Esophagus squamous epithelium (tissue), 5 donors: ENCODE measurements at regions not wholly inside any gene's neighbourhood (a gene's known extent, or its start where the extent isn't known, plus 50 kb on each side); places are given as distances from the start of the nearest gene placed in this dataset.
"Not testable (repeated sequence)": the region's sequence is repeated elsewhere in the genome, so short reads cannot be mapped to it uniquely, and the experiment has no call there.

Experiments used
- DNase-seq: peaks from one replicate; lab custom pipeline; 2025; lab: John Stamatoyannopoulos, UW
- H3K27ac ChIP-seq, 4 donors: fragments of 200-600 bp; sonication (generic); one replicate each; pipeline ENCODE4 v1.5.1; 2016 to 2019; ENCODE audit warnings: mild to moderate bottlenecking in 1 of 4
- H3K27me3 ChIP-seq, 4 donors: fragments of 200-600 bp; sonication (generic); 1 replicate in 3 of 4; 2 replicates in 1 of 4; pipeline versions ENCODE4 v1.5.1 to v1.6.0; 2017 to 2021; ENCODE audit warnings: antibody characterized with exemption in 1 of 4
- H3K36me3 ChIP-seq, 3 donors: fragments of 200-600 bp; sonication (generic); one replicate each; pipeline ENCODE4 v1.5.1; 2016 to 2019
- H3K4me1 ChIP-seq, 3 donors: fragments of 200-600 bp; sonication (generic); one replicate each; pipeline ENCODE4 v1.5.1; 2017 to 2019
- H3K4me3 ChIP-seq, 4 donors: fragments of 200-600 bp; sonication (generic); 1 replicate in 3 of 4; 2 replicates in 1 of 4; pipeline ENCODE4 v1.5.1; 2016 to 2019; ENCODE audit warnings: mild to moderate bottlenecking in 2 of 4, moderate library complexity in 1 of 4
- H3K9me3 ChIP-seq, 3 donors: fragments of 200-600 bp; sonication (generic); one replicate each; pipeline ENCODE4 v1.5.1; 2016 to 2019
- POLR2A ChIP-seq, 4 donors: fragments of 450-650 bp; IDR thresholded peaks; one replicate each; pipeline ENCODE4 v1.6.1; 2017; ENCODE audit warnings: antibody characterized with exemption in 4 of 4, mild to moderate bottlenecking in 4 of 4, moderate library complexity in 3 of 4
- WGBS, 2 donors: methylation state at CpG; one replicate each; pipeline ENCODE4 v1.1.5; 2018; 5-methylcytosine and 5-hydroxymethylcytosine counted together
- intact Hi-C: fragments of 100-400 bp; cut with DNase I; formaldehyde crosslinking; loops from one replicate; pipeline ENCODE4 v1.15.0; 2022
- TF ChIP-seq, protein P1 (sequence below), 6 experiments: fragments of 450-650 bp in 4 of 6; fragments of 200-600 bp in 2 of 6; sonication (generic) in 2 of 6; IDR thresholded peaks; one replicate each; pipeline ENCODE4 v1.5.1; 2016 to 2019; ENCODE audit warnings: antibody characterized with exemption in 6 of 6, mild to moderate bottlenecking in 4 of 6, moderate library complexity in 4 of 6
- donor health status: DM: yes; HTN: yes; CAD: no.

- H3K36me3 ChIP-seq: no peaks in the 10 kb centered on the region
- peaks cover 0 to 4% (median 0%) of the 10 kb centered on the region in 3 donors for H3K9me3 ChIP-seq
- H3K27ac ChIP-seq: no peak overlapping the region
- no peak for DNase-seq
- WGBS, 2 donors: 75 to 80% methylated on average over 4 of the region's 4 CpGs
- intact Hi-C loops: loop anchor here (5.0 kb wide), 1 partner anchor 66 kb away; the partner anchor contains the start of gene CHRNB4
- H3K4me3 ChIP-seq: no peak overlapping the region
- H3K4me1 ChIP-seq: peaks cover 0 to 10% (median 0%) of the 10 kb centered on the region in 3 donors
- TF ChIP-seq, protein P1, sequence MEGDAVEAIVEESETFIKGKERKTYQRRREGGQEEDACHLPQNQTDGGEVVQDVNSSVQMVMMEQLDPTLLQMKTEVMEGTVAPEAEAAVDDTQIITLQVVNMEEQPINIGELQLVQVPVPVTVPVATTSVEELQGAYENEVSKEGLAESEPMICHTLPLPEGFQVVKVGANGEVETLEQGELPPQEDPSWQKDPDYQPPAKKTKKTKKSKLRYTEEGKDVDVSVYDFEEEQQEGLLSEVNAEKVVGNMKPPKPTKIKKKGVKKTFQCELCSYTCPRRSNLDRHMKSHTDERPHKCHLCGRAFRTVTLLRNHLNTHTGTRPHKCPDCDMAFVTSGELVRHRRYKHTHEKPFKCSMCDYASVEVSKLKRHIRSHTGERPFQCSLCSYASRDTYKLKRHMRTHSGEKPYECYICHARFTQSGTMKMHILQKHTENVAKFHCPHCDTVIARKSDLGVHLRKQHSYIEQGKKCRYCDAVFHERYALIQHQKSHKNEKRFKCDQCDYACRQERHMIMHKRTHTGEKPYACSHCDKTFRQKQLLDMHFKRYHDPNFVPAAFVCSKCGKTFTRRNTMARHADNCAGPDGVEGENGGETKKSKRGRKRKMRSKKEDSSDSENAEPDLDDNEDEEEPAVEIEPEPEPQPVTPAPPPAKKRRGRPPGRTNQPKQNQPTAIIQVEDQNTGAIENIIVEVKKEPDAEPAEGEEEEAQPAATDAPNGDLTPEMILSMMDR (IDR thresholded peaks at IDR 0.05): no peak
- TF ChIP-seq POLR2A (IDR thresholded peaks at IDR 0.05): no peak
- H3K27me3 ChIP-seq: peaks cover 0 to 22% (median 0%) of the 10 kb centered on the region in 4 donors
These were observed 67.8 kb upstream of the CHRNB4 start for GRCh38 chr15:78708713-78709260.

DNA sequence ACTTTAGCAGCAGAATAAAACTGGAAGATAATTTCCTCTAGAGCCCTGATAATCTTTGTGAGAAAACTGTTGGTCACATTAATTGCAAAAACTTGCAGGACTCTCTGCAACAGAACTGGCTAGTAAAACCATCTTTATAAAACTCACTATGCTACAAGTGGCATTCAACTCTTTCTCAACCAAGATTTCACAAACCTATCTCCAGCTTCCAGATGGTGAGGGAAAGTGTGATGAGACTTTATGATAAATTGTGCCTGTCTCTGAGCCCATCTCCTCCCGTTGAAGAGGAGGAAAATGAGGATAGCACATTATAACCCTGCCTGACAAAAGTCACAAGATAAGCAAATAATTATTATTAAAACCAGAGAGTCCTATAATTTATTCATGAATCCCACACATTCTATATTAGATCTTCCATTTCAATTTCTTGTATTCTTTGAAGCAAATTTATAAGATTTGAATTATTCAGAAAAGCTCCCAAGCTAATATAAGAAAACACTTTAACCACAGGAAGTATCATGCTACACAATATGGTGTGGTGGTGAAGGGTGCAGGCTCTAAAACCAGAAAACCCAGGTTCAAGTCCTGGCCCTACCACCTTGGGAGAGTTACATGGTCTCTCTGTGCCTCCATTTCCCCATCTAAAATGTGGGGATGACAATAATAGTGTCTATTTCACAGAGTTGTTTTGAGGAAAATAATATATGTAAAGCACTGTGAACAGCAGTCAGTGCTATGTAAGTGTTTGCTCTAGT, 65.6 kb upstream of the CHRNB4 start:
- peaks cover 0 to 32% (median 0%) of the 10 kb centered on the region in 4 donors for H3K27me3 ChIP-seq
- not testable (repeated sequence) for H3K27ac ChIP-seq, DNase-seq, H3K36me3 ChIP-seq, H3K9me3 ChIP-seq, H3K4me3 ChIP-seq
- peaks cover 0 to 23% (median 0%) of the 10 kb centered on the region in 3 donors for H3K4me1 ChIP-seq
- WGBS, 2 donors: 23 to 45% methylated on average over 1 of the region's 1 CpG
- intact Hi-C loops: loop anchor here (5.0 kb wide), 1 partner anchor 64 kb away; the partner anchor contains the start of gene CHRNB4

DNA sequence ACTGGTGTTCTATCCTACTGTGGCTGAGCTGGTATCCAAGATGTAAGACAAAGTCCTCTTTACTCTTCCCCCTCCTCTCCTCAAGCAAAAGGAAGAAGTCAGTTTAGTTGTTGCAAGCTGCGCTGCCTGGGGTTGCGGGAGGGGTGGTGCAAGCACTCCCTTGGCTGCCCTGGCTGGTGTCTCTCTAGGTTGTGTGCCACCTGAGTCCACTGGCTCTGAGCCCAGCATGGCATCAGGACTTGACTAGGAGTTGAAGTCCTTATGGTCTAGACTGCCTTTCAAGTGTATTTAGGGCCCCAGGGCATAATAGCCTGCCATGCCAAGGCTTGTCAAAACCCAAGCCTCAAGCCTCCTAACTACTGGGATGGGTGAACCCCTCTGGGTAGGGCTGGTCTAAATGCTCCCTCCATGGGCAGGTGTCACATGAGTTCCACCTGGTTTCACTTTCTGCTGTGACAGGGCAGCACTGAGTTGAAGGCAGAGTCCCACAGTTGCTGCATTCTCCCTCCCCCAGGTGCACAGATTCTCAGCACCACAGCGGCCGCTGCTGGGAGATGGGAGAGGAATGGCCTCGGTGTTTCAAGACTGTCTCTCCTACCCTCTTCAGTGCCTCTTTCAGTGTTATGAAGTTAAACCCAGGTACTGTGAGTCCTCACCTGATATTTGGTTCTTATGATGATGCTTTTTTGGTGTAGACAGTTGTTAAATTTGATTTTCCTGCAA, 62.5 kb upstream of the CHRNB4 start:
- 38 to 100% methylated on average over 3 of the region's 5 CpGs for WGBS, 2 donors
- H3K27ac ChIP-seq, H3K9me3 ChIP-seq, DNase-seq, intact Hi-C loops, H3K4me3 ChIP-seq, H3K36me3 ChIP-seq: not testable (repeated sequence)
- H3K4me1 ChIP-seq: peaks cover 0 to 15% (median 0%) of the 10 kb centered on the region in 3 donors
- peaks cover 0 to 32% (median 0%) of the 10 kb centered on the region in 4 donors for H3K27me3 ChIP-seq

- H3K4me3 ChIP-seq: no peak overlapping the region
- H3K9me3 ChIP-seq: peaks cover 0 to 4% (median 0%) of the 10 kb centered on the region in 3 donors
- intact Hi-C loops: no loop called here
- H3K4me1 ChIP-seq: peaks cover 0 to 15% (median 0%) of the 10 kb centered on the region in 3 donors
- TF ChIP-seq, protein P1 (IDR thresholded peaks at IDR 0.05): no peak
- TF ChIP-seq POLR2A (IDR thresholded peaks at IDR 0.05): no peak
- peaks cover 0 to 25% (median 0%) of the 10 kb centered on the region in 4 donors for H3K27me3 ChIP-seq
- H3K36me3 ChIP-seq: no peaks in the 10 kb centered on the region
- H3K27ac ChIP-seq: no peak overlapping the region
- DNase-seq: no peak
These were observed 61.8 kb upstream of the CHRNB4 start for GRCh38 chr15:78702609-78703333.

DNA sequence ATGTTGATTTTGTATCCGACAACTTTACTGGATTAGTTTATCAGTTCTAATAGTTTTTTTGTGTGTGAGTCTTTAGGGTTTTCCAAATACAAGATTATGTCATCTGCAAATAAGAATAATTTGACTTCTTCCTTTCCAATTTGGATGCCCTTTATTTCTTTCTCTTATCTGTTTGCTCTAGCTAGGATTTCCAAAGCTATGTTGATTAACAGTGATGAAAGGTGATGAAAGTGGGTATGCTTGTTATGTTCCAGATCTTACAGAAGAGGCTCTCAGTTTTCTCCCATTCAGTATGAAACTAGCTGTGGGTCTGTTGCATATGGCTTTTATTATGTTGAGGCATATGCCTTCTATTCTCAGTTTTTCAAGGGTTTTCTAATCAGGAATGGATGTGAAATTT, 56.4 kb upstream of the CHRNB4 start:
- peaks cover 0 to 4% (median 0%) of the 10 kb centered on the region in 3 donors for H3K4me1 ChIP-seq
- no peak for DNase-seq
- intact Hi-C loops: no loop called here
- TF ChIP-seq, protein P1 (IDR thresholded peaks at IDR 0.05): no peak
- TF ChIP-seq POLR2A (IDR thresholded peaks at IDR 0.05): no peak
- WGBS, 2 donors: 94 to 95% methylated on average over 1 of the region's 1 CpG
- H3K27ac ChIP-seq: no peak overlapping the region
- no peaks in the 10 kb centered on the region for H3K36me3 ChIP-seq
- no peaks in the 10 kb centered on the region for H3K9me3 ChIP-seq
- no peaks in the 10 kb centered on the region for H3K27me3 ChIP-seq
- no peak overlapping the region for H3K4me3 ChIP-seq
